Medulla oblongata (tissue), 1 donor: ENCODE measurements at regions not wholly inside any gene's neighbourhood (a gene's known extent, or its start where the extent isn't known, plus 50 kb on each side); places are given as distances from the start of the nearest gene placed in this dataset.
"Not testable (repeated sequence)": the region's sequence is repeated elsewhere in the genome, so short reads cannot be mapped to it uniquely, and the experiment has no call there.

Source experiments
- DNase-seq: peaks from one replicate; pipeline ENCODE4 v3.0.0-alpha.2; 2015; ENCODE audit errors: extremely low spot score

DNA sequence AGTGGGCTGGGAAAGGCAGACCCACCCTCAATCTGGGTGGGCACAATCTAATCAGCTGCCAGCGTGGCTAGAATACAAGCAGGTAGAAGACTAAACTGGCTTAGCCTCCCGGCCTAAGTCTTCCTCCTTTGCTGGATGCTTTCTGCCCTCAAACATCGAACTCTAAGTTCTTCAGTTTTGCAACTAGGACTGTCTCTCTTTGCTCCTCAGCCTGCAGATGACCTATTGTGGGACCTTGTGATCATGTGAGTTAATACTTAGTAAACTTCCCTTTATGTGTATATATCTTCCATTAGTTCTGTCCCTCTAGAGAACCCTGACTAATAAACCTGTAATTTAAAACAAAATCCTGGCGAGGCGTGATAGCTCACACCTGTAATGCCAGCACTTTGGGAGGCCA, 51.8 kb upstream of the SLC39A8 start:
- not testable (repeated sequence) for DNase-seq

DNA sequence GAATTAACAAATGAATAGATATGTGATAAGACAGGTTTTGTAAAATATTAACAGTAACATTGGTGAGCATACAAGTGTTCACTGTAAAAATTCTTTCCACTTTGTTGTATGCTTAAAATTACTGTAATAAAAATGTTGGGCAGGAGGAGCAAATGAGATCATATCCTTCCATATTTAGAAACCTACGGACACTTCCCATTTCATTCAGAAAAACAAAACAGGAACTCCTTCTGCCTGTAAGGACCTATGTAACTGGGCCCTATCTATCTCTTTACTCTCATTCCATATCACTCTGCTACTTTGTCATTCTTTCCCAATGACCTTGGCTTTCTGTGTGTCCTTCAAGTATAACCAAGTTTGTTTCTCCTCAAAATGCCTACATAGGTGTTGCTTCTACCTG, 53.7 kb upstream of the SLC39A8 start:
- no peak for DNase-seq

DNA sequence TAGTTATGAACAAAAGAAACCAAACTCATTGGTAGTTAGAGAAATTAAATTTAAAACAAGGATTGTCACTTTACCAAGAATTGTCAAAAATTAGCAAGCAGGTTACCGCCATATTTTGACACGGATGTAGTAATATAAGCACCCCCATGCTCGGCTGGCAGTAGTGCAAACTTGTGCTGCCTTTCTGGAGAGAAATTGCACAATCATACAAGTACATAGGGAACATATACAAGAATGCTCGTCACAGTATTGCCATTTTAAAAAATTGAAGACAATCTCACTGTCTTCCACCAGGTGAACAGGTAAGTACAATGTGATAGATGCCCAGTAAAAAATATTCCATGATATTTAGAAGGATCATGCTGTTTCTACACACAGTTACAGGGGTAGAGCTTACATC, 55.6 kb upstream of the SLC39A8 start:
- no peak for DNase-seq

DNA sequence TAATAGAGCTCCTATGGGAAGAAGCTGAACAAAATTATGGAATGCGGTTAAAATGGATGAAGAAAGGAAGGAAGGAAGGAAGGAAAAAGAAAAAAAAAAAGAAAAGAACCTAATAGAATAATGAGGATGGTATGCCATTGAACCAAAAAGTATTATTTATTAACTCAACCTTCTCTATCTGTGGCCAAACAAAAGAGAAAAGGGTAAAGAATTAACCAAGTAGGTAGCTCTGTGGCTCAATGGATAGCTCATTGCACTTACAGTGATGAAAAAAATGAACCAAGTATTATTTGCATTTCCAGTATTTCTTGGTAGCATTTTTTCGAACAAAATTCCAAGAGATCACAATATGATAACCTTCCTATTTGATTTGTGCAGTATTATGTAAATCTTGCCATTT, 56.9 kb upstream of the SLC39A8 start:
- no peak for DNase-seq

DNA sequence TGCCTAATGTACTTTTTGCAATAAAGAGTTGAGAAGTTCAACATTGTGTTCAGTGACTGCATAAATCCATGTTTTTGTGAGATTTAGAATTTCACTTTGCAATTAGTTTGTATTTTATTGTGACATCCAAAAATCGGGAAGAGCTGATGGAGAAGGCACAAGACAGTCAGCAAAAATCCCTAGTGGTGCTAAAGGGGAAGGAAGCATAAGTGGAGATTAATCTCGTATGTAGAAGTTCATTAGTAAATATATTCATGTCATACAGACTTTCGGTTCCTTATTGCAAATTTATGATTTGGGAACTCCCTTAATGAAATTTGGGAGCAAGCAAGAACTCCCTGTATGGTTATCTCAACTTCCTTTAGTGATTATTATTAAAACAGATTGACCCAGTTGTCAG, 57.8 kb upstream of the SLC39A8 start:
- no peak for DNase-seq

DNA sequence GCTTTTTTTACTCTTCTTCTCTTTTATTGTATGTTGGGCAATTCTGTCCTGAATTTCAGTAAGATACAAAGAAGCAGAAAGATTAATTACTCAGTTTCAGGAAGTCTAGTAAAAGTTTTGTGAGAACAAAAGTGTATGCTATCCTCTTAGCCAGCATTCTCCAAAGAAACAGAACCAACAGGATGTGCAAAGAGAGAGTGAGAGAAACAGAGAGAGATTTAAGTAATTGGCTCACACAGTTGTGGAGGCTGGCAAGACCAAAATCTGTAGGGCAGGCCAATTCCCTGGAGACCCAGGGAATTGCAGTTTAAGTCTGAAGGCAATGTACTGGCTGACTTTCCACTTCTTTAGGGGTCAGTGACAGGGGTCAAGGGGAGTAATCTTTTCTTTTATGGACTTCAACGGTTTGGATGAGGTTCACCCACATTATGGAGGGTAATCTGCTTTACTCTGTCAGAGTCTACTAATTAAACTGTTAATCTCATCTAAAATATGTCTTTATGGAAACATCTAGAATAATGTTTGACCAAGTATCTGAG, 59.2 kb upstream of the SLC39A8 start:
- DNase-seq = peak; percentile 51

DNA sequence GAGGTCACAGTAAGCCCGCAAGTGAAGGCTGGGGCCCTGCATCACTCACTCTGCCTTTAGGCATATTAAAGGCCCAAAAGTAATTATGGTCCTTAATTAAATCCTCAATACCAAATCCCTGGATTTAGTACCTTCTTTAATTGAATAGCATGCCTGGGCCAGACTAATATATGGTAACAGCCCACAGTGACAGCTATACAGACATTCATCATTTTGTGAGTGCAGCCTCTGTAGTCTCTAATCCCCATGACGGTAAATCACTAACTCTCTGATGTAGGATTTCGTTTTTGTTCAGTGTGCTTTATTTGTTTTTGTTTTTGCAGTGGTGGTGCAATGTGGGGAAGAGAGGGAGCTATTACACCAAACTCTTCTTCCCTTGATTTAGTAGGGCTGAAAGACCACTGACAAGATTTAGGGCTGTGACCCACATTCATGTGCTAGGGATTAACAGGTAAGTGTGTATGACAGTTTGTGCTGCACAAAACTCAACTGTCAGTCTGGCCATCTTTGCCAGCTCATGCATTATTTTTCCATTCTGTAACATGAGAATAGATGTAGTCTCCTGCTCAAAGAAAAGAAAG, 60.6 kb upstream of the SLC39A8 start:
- no peak for DNase-seq

DNA sequence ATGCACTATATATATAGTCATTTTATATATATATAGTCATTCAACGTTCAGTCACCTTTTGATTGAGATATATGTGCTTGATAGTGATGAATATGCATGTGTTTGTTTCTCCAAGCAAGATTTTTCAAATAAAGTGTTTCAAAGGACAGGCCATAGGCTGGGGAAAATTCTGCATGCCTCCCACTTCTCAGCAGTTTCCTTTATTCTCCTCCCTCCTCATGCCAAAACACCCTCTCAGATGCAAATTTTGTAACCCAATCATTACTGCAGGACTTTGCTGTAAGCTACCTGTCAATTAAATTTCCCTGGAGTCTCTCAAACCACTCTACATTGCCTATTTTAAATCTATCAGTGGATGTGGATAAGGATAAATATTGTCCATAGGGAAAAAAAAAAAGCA, 65.6 kb upstream of the SLC39A8 start:
- DNase-seq = not testable (repeated sequence)

DNA sequence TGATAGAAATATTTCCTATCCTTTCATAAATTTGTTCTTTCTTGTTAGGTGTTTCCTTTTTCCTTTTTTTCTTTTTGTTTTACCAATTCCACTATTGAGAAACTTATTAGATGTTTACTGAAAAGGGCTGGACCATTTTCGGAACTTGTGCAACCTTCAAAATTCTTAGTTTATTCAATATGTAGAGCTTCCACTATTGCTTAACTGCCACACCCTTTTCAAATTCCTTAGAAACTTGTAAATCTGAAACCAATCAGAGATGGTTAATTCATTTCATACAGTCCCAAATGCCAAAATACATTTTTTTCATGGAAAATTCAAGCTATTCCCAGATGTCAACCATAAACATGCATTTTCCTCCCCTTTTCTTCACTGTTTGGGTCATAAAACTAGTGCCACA, 66.1 kb upstream of the SLC39A8 start:
- DNase-seq = no peak

DNA sequence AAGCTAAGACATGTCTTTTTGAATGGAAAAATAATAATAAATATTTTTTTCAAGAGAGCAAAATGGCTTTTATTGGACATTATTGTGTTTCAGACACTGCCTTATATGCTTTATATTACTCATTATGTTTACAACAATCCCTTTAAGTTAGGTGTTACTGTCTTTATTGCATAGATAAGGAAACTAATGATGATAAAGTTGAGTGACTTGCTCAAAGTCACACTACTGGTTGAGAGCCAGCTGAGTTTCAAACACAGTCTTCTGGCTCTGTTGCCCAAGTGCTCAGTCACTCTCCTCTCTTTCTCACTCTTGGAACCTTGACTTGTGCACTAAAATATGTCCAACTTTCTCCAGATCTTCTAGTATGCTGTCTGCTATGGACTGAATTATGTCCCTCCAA, 71.5 kb upstream of the SLC39A8 start:
- DNase-seq = no peak

DNA sequence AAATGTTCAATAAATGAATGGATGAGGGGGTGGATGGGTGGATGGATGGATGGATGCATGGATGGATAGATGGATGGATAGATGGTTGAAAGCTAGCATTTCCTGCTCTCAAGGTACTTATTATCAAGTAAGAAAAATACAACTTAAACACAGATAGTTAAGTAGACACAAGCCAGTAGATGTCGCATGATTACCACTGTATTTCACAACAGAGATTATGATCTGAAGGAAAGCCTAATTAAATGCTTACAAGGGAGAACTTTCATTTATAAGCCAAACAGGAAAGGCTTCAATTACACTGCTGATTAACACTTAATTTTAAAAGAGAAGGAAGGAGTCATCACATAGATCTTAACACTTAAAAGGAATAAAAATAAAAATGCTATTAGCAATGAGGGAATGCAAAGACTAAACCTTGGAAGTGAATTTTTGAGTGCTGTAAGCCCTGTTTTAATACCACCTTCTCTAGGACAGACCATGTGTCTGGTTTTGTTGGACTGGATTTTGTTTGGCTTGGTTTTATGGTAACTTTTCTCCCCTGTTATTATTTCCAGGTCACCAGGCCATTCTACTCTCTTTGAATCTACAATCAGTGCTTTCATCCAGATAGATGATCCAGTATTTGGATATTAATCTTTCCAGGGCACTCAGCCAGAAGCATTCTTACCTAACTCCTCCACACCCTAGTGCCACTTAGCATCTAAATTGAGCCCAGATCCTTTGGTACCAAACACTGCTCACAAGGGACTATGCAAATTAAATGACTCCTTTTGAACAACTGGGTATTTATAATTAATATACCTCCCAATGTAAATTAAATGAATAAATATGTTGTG, 75.5 kb upstream of the SLC39A8 start:
- no peak for DNase-seq

DNA sequence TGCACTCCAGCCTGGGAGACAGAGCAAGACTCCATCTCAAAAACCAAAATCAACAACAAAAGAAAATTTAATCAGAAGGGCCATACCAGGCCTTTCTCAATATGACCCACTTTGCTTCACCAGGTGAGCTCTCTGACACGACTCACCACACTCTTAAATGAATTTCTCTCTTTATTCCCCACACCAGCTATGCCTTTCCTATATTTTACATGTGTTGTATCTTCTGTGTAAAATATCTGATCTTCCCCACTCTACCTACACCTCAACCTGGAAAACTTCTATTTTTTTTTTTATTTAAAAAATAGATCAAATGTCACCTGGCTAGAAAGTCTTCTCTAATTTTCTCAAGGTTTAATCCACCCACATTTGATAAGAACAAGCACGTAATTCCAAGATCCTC, 77.6 kb upstream of the SLC39A8 start:
- DNase-seq = no peak

DNA sequence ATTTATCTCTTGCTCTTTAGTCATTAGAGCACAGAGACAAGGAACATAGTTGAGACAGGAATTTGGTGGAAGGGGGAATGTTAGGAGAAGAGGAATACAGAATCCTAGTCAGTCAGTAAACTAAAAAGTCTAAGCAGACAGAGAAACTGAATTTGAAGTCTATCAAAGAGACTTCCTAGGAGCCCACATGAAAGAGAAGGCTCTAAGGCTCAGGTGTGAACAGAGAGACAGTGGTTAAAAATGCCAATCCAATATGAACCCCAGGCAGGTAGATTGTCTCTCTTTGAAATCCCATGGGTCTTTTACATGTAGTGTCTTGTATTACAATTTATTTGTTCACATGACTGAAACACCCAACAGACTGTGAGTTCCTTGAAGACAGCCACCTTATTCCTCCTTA, 77.8 kb upstream of the NFKB1 start:
- no peak for DNase-seq

DNA sequence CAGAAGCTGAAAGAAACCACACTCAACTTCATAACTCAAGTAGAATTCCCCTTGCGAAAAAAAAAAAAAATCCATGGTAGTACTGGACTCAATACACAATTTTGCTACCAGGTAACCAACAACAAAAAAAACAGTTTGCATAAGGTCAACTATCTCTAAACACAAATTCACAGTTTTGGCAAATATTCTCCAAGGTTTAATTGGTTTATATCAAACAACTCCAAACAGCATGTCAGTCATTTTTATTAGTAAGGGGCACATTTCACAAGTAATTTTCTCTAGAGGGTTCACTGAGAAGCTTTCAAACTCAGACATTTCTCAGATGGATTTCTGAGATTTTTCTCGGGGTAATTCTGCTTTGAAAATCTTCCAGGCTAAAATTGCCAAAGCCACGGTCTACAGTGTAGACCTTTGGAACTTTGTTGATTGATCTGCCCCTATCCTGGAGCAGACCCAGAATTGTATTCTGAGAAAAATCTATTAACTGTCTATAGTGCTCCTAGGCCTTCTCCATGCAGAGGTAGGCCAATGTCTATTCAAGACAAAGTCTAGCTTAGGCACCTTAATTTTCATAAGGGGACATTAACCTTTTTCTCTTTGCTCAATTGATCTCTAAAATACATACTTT, 73.7 kb upstream of the NFKB1 start:
- no peak for DNase-seq

DNA sequence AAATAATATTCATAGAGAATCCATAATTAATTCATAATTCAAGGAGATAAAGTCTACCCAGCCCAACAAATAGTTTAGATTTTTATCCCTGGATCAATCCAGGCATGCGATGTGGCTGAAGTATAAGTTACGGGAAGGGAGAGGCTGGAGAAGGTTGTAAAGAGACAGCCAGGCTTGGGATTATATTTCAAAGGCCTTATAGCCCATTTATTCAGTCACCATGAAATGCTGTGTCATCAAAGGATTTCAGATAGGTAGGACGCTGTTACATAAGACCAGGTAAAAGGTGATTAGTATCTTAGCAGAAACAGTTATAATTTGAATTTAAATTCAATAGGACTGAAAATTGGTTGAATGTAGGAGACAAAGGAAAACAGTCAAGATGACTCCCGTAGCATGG, 73.0 kb upstream of the NFKB1 start:
- DNase-seq = no peak

DNA sequence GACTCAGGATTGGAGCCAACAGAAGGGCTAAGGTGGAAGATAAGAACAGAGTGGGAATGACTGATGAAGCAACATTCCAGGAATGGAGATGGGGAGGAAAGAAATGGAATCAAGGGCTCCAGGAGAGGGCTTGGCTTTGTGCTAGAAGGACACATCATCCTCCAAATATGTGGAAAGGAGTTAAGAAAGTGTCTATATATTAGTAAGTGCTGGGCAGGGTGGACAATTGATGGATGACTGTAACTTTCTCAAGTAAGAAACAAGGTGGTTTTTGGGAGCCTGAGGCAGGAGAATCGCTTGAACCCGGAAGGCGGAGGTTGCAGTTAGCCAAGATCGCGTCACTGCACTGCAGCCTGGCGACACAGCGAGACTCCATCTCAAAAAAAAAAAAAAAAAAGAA, 71.6 kb upstream of the NFKB1 start:
- no peak for DNase-seq

DNA sequence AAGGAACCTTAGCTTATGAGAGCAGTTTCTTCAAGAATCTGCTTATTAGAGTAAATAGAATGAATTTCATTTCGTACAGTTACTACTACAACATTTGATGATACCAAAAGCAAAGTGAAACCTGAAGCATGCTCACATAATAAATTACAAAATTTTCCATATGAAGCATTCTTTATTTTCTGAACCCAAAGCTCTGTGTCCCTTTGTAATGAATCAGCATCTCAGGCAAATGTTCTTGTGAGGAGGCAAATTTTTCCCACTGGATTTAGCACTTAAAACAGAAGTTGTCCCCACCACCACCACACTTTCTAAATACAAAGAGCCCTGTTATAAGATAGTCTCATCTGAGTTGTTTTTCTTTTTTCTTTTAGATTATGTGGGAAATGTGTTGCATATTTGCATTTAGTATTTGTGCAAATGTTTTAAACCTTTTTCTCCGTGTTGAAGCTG, 70.7 kb upstream of the NFKB1 start:
- peak; percentile 47 for DNase-seq

DNA sequence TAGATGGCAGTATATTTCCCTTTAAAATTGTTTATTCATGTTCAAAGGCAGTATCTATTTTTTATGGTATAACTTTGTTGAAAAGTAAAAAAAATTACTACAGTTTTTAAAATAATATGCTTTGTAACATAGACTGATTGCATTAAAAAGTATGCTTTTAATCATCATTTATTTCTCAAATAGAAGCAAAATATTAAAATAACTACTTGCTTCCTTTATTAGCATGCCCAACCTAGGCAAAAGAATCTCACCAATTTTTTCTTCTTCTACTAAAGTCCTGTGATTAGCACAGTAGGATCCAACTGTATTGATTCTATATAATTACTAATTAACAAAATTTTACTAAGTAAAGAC, 69.6 kb upstream of the NFKB1 start:
- DNase-seq = no peak

DNA sequence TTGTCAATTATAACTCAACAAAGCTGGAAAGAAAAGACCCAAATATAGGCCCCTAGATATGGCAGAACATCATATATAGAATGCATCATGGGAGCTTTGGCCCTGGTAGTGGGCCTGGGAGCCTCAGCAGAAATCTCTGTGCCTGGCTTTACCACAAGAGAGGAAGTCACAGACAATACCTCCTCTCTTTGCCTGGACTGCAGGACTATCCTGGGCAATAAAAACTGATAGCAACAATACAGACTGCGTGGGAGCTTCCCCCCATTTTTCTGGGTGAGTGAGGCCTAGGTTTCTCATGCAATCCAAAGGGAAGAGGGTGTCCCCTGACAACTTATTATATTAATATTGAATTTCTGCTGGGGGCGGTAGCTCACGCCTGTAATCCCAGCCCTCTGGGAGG, 64.0 kb upstream of the NFKB1 start:
- DNase-seq = no peak

DNA sequence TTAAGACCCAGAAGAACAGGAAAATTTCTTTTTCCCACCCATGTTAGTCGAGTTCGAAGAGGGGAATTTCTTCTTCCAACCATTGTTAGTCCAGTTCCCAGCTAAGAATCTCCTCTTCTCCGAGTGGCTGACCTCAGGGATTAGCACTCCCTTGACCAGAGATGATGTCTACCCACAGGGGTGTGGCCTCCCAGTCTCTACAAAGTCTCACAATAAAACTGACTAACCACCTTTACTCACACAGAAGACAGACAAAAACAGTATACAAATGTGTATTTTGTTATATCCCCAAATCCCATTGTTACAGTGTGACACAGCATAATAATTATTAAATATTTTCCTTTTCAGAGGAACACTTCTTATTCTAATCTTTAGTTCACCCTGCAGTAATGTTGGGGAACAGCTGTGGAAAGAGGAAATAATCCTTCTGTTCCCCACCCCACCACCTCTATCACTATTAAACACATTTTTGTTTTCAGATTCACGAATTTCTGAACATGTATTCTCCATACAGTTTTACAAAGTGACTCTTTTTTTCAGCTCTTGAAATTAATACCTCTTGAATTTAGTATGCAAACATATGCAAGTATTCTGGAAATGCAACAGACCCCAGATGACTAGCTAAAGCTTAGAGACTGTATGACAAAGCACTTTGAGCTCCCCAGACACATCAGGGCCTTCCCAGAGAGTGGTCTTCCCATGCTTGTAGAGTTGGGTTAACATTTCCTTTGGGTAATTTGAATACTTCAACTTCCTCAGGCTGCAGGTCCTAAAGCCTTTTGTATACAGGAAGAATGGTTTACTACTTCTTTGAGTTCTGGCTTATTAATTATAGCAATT, 62.5 kb upstream of the NFKB1 start:
- DNase-seq = no peak

DNA sequence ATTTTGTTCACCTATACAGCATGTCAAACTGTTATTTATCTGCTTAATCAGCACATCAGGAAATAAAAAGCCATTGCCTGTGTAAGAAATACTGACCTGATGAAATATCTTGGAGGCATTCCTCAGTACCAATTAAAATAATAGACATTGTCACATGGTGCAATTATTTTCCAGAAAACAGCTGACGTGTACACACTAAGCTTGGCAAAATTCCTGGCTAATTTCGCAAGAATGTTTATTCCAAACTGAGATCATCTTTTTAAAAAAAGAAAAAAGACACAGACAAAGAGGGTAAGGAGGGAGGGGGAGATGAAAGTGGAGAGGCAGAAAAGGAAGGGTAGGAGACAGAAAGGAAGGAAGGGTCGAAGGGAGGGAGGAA, 61.9 kb upstream of the NFKB1 start:
- DNase-seq = peak; percentile 69

DNA sequence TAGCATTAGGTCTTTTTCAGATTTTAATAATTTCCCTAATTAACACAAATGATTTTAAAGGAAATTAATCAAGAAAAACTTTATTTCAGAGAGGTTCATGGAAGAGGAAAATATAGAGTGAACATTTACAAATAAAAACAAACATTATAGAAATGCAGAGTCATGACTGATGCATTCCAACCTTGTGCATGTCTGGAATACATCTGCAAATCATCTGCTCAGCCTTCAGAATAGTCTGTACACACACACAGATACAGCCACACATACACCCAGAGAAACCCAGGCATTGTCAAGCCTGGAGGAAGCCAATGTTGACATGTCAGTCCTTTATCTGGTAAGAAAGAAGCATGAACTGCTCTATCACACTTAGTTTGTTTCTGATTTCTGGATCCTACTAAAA, 61.3 kb upstream of the NFKB1 start:
- DNase-seq = peak; percentile 20
